GM12872 (cell line): ENCODE measurements at regions not wholly inside any gene's neighbourhood (a gene's known extent, or its start where the extent isn't known, plus 50 kb on each side); places are given as distances from the start of the nearest gene placed in this dataset.

Experiments used
- CTCF ChIP-seq: IDR thresholded peaks from 3 replicates; pipeline ENCODE4 v1.5.1; 2011; ENCODE audit warnings: low read depth, mild to moderate bottlenecking, low read length, moderate library complexity; ENCODE audit not compliant: insufficient read depth

DNA sequence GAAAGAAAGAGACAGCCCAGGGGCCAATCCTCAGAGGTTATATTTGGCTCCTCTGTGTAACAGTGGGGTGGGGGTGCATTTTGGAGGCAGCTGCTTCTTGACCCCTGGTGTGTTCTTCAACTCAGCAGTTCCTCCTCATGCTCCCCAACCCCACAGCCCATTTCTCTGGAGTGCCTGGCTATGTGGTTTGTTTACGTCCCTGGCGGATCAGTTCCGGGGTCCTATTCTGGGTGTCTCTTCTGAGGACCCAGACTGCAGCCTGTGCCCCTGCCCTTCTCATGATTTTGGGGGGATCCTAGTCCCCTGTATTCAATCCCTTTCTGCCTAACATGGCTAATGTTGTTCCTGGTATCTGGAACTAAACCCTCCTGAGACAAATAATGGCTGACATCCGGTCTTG, 70.5 kb upstream of the SULF2 start:
- TF ChIP-seq CTCF, result no peak

- TF ChIP-seq CTCF, result peak; percentile 50; the same call in 2 of the 3 replicates
Observed at GRCh38 chr20:47854687-47855212, 69.5 kb upstream of the SULF2 start.

- TF ChIP-seq CTCF, result no peak
Observed at GRCh38 chr20:47851774-47852173, 66.5 kb upstream of the SULF2 start.

GRCh38 chr20:47850146-47850545, 64.9 kb upstream of the SULF2 start:
- no peak for TF ChIP-seq CTCF

DNA sequence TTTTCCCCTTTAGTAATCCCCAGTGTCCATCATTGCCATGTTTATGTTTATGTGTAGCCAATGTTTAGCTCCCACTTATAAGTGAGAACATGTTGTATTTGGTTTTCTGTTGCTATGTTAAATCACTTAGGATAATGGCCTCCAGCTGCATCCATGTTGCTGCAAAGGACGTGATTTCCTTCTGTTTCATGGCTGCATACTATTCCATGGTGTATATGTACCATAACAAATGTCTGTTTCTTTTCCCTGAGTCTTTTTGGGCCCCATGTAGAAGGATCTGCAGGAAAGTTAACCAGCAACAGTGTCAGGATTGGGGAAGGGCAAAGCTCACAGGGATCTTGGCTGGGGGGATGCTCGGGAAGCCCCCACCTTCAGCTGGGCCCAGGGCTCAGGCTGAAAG, 64.3 kb upstream of the SULF2 start:
- TF ChIP-seq CTCF, result no peak

GRCh38 chr20:47849006-47849405, 63.7 kb upstream of the SULF2 start:
- no peak for TF ChIP-seq CTCF

DNA sequence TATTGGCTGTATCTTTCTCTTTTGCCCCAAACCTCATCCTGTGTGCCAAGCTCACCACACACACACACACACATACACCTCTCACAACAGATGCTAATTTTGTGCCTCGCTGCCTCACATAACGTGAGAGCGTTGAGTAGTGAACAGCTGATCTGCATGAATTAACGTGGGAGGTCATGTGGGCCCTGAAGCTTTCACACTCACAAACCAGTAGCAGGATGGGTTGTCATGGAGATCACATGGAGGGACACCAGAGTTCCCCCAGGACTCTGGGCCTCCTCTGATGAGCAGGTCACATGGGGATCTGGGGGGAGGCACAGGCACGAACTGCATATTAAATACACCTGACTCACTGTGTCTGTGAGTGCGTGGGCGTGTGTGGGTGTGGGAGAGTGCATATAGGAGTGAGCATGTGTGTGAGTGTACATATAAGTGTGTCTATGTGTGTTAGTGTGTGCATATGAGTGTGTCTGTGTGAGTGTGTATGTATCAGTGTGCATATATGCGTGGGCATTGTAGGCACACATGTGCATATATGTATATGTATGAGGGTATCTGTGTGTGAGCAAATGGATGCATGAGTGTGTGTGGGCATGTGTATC, 62.7 kb upstream of the SULF2 start:
- no peak for TF ChIP-seq CTCF
